ENCODE measurements at regions not wholly inside any gene's neighbourhood (a gene's known extent, or its start where the extent isn't known, plus 50 kb on each side); places are given as distances from the start of the nearest gene placed in this dataset.

- no peak for TF ChIP-seq CTCF (IDR thresholded peaks at IDR 0.05)
- TF ChIP-seq POLR2A (IDR thresholded peaks at IDR 0.05) = no peak
- TF ChIP-seq EP300 (IDR thresholded peaks at IDR 0.05) = no peak
Measured at GRCh38 chrX:10979956-10980355, 131.2 kb upstream of the HCCS start.
